NCI-H526 (cell line): ENCODE measurements at regions not wholly inside any gene's neighbourhood (a gene's known extent, or its start where the extent isn't known, plus 50 kb on each side); places are given as distances from the start of the nearest gene placed in this dataset.
"Not testable (repeated sequence)": the region's sequence is repeated elsewhere in the genome, so short reads cannot be mapped to it uniquely, and the experiment has no call there.

Experiments used
- DNase-seq, 2 experiments: peaks; one replicate each; lab custom pipeline; 2025; lab: John Stamatoyannopoulos, UW

DNA sequence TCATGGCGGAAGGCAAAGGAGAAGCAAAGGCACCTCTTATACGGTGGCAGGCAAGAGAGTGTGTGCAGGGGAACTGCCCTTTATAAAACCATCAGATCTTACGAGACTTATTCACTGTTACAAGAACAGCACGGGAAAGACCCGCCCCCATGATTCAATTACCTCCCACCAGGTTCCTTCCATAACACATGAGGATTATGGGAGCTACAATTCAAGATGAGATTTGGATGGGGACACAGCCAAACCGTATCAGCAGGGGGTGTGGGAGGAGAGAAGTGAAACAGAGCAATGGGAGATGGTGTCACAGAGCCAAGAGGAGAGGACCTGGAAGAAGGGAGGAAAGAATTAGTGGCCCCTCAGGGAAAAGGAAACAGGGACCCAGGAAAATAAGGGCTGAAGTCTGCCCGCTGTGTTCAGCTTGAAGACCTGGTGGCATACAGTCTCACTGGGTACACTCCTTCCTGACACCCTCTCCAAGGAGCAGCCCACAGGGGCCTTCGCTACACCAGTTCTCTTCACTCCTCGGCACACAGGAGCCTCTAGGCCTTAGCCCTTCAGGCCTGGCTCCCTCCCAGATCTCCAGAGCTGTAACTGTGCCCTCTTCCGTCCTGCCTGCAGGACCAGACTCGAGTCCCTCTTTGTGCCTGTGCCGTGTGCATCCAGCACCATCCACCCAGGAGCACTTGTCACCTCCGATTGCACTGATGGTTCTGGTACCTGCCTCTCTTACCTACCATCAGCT, 262.1 kb downstream of the EIPR1 start:
- DNase-seq = no peak

DNA sequence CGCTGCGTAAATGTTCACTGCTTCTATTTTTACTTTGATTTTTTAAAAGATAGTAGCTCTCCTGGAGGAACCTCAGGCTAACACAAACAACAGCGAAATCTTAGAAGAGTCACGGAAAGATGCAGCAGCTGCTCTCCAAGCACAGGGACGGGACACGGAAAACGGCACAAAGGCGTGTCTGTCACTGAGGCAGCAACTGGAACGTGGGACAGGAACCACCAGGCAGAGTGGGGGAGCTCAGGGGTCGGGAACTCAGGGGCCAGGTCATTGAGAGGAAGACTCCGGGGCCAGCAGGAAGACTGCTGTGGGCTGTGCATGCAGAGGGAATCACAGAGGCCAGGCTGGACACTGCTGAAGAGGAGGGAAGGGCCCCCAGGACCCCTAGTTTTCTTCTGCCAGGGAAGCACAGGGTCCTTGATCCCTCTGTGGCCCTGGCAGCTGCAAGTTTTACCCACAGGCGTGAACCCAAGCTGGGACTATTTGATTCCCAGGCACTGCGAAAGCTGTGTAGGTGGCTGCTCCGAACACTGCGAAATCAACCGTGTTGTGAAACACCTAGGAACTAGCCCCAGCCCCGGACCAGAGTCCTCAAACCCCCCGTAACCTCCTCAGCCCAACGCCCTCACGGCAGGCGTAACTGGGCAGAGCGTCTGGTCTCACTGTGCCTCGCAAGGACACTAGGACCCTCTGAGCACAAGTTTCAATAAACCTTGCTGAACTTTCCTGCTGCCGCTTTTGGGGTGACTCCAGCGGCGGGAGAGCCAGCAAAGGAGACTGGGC, 263.0 kb downstream of the EIPR1 start:
- no peak for DNase-seq

GRCh38 chr2:3113769-3114168, 263.8 kb downstream of the EIPR1 start:
- no peak for DNase-seq

DNA sequence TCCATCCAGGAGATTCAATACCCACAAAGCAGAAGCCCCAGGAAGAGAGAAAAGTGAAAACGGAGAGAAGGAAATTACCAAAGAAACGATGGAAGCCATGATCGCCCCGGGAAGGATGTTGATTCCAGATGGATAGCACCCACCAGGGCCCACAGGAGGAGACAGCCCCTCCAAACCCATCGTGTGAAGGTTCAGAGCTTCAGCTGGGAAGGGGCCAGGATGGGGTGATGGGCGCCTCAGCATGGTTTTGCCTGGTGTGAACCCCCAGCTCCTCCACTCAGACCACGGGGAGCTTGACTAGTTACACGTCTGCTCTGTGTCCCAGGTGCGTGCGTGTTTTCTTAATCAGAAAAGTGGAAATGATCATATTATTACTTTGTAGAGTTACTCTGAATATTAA, 264.5 kb downstream of the EIPR1 start:
- no peak for DNase-seq

- DNase-seq = no peak
Measured at GRCh38 chr2:3112553-3112952, 265.1 kb downstream of the EIPR1 start.

DNA sequence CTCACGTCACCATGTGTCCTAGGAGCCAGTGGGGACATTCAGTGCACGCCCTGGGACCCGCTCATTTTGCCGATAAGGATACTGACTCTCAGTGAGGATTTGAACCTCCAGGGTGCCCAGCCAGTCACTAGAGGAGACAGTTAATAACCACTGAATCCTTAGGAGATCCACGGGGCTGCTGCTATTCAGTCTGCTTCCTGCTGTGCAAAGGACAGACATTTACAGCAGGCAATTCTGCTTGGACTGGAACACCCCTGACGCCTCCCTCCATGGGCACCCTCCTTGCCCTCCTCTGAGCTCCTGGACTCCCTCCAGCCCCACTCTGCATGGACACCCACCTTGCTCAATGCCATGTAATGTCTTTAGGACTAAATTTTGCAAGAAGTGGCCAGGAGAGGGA, 265.5 kb downstream of the EIPR1 start:
- DNase-seq = no peak

DNA sequence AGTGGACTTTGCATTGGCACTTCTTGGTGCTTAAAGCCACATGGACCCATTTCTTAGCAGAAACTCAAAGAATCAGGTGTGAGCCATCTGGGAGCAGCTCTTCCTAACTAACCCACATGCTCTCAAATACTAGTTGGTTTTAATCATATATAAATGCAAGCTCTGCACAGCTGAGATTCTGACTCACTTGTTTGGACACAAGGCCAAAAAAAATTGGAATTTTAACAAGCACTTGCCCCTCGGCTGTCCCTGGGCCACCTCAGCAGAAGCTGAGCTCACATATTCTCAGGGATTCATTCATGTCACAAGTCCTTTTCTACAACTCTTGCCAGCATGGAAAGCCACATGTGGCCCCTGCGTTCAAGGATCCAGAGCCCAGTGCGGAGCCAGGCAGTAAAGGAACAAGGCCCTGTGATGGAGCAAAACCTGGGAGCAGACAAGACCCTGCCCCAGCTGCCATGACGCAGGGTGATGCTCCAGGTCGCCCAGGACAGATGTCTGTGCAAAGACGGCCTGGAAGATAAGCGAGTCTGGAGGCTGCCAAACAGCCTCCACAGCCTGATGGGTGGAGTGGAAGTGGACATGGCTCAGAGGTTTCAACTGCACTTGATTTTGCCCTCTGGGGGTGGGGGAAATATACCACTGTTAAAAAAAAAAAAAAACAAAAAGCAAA, 266.5 kb downstream of the EIPR1 start:
- no peak for DNase-seq

DNA sequence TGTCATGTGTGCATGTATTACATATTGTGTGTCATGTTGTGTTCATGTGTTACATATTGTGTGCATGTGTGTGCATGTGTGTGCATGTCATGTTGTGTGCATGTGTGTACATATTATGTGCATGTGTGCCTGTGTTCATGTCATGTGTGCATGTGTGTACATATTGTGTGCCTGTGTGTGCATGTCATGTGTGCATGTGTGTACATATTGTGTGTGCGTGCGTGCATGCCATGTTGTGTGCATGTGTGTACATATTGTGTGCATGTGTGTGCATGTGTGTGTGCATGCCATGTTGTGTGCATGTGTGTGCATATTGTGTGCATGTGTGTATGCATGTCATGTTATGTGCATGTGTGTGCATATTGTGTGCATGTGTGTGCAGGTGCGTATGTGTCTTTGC, 267.1 kb downstream of the EIPR1 start:
- DNase-seq = no peak

- no peak for DNase-seq
Measured at GRCh38 chr2:3108710-3109702, 268.6 kb downstream of the EIPR1 start.

DNA sequence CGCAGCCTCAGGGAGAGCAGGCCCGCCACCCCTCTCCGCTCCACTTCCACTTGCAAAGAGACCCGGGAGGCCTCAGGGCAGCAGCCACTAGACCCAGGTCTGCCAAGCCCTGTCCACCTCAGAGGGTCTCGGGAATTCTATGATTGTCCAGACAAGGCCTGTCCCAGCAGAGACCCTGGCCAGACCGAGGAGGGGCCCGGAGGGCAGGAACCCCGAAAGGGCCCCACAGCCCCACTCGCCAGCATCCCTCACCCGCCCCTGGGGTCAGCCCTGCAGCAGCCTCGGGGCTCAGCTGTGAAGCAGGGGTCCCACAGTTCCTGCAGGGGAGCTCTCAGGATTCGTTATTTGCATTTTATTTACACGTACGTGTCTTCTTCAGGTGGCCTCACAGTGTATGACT, 269.5 kb downstream of the EIPR1 start:
- DNase-seq = no peak

DNA sequence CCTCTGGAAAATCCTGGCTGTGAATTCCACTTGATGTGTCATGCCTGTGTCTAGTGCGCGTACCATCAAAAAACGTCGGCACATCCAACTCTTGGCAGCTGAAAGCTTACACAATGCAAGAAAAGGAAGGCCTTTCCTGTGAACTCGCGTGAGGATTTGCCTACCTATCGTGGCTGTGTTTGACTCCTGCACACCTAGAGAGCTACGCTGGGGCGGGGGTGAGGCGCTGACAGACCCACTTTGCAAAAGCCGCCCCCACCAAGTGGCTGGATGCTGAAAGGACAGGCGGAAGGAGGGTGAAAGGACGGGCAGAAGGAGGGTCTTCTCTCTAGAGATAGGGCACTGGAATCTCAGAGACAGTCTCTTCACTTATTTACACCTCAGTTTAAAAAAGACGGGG, 270.1 kb downstream of the EIPR1 start:
- DNase-seq = no peak

DNA sequence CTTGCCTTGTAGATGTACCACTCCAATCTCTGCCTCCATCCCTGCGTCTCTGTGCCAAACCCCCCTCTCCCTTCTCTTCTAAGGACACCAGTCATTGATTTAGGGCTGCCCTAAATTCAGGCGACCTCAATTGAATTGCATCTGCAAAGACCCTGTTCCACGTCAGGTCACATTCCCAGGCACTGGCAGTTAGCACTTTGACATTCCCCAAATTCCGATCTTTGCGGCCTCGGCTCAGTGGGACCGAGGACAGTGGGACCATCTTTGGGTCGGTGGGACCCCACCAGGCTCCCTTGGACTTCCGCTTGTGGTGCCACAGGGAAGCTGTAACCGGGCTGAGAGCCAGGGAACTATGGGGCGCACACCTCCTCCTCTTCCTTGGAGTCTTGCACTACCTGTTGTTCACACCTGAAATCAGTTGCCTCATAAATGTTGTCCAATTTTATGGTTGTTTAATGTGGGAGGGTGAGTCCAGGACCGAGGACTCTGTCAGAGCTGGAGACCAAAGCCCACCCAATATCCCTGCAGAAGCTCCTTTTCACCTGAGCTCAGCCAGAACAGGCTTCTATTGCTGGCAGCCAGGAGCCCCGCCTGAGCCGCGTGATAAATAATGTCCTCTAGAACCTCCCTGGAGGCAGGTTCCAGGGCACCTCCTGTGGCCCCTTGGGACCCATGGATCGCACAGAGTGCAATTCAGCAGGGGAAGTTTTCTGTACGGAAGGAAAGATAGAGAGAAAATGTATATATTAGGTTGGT, 271.6 kb downstream of the EIPR1 start:
- no peak for DNase-seq

GRCh38 chr2:3104958-3105813, 272.4 kb downstream of the EIPR1 start:
- not testable (repeated sequence) for DNase-seq

DNA sequence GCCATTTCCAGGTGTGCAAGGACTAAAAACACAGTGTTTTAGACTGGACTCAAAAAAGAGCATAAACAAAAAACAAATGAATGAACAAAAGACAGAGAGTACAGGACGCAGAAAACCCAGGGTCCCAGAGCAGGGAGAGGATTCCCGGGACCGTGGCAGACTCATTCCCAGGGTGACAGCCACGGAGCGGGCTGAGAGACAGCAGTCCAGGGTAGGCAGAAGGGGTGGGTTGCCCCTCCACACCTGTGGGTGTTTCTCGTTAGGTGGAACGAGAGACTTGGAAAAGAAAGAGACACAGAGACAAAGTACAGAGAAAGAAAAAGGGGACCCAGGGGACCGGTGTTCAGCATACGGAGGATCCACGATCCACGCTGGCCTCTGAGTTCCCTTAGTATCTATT, 273.4 kb downstream of the EIPR1 start:
- no peak for DNase-seq

DNA sequence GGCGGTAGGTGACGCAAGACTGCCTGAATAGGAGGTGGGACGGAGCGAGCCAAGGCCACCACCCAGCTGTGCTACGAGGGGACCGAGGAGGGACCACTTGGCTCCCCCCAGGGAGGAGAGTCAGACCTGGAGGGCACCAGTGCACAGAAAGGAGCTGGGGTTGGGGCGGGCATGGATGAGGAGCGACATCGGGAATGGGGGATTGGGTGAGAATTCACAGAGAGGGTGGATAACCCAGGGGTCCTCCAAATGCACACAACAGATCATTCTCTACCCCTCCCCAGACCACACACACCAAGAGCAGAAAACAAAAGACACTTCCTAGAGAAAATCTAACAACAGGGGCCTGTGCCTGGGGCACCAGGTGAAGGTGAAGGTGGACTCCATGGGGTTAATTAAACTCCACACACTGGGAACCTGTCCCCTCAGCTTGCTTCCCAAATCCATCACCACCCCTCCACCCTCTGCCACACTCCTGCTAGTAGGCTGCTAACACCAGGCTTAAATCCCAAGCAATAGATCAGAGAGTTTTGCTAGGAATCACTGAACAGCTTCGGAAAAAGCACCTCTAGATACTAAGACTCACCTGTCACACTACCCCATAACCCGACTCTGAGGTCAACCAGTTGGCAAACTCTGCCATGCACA, 274.6 kb downstream of the EIPR1 start:
- no peak for DNase-seq

DNA sequence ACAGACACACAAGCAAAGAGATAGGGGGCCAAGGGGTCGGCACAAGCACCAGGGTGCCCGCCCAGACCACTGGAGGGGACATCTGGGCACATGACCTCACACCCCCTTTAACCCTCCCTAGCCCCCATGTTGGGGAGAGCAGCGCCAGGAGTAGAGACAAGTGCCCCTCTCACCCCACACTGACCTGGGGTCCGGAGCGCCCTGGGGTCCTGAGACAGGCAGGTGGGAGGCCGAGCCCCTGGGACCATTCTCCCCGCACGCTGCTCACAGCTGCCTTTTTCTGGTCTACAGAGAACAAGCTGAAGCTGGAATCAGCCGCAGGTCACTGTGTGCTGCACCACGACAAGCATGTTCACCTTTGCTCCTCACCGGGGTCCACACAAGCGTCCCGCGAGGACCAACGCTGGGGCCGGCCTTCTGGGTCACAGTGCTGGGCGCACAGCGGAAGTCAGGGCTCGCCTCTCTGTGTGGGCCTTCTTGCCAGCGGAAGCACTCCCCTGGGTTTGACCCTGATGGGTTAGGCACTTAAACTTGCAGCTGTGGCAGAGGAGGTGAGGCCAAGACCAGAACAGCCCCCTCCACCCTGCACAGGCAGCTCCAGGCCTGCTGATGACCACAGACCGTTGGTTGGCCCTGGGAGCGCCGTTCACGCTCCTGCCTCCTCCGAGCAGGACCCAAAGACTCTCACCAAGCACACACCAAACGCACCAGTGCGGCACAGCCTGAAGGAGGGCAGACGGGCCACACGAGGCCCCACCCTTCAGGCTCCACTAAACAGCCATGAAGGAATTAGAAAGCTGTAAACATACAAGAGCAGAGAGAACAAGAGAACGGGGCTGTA, 275.3 kb downstream of the EIPR1 start:
- no peak for DNase-seq

- no peak for DNase-seq
Measured at GRCh38 chr2:3101016-3101942, 276.3 kb downstream of the EIPR1 start.

- DNase-seq = no peak
Measured at GRCh38 chr2:3100386-3100785, 277.2 kb downstream of the EIPR1 start.
